ENCODE measurements at regions not wholly inside any gene's neighbourhood (a gene's known extent, or its start where the extent isn't known, plus 50 kb on each side); places are given as distances from the start of the nearest gene placed in this dataset.

DNA sequence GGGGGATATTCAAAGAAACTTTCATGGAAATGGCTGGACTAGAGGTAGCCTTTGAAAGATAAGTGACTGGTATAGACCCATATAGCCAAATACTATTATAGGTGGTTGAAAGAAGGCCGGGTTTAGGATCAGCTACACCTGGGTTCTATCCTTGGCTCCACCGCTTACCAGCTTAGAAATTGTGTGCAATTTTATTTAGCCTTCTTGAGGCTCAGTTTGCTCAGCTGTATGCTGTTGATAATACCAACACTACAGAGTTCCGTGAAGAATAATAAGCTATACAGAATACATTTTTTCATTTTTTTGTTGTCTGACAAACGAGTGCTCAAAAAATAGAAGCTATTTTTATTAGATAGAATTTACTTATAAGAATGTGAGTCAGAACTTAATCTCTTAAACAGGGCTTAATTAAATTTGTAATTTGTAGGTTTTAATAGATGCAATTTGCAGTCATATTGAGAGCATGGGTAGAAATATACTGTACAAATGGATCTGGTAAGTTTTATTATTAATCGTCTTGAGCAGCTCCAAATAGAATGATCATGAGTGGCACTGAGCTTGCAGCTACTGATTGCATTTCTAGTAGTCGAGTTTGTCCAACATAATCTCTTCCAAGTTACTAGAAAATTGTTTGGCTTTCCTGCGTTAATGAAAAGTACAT, 164.3 kb upstream of the PHYHIPL start:
- TF ChIP-seq POLR2A (IDR thresholded peaks at IDR 0.05) (no peak), CTCF (IDR thresholded peaks at IDR 0.05) (no peak)
